HG03139 (cell line): ENCODE measurements at regions not wholly inside any gene's neighbourhood (a gene's known extent, or its start where the extent isn't known, plus 50 kb on each side); places are given as distances from the start of the nearest gene placed in this dataset.
"Not testable (repeated sequence)": the region's sequence is repeated elsewhere in the genome, so short reads cannot be mapped to it uniquely, and the experiment has no call there.

Experiments used
- ATAC-seq: cut with Tn5 transposase; IDR thresholded peaks from one replicate; pipeline ENCODE4 v1.9.1; 2021; ENCODE audit not compliant: unreplicated experiment

DNA sequence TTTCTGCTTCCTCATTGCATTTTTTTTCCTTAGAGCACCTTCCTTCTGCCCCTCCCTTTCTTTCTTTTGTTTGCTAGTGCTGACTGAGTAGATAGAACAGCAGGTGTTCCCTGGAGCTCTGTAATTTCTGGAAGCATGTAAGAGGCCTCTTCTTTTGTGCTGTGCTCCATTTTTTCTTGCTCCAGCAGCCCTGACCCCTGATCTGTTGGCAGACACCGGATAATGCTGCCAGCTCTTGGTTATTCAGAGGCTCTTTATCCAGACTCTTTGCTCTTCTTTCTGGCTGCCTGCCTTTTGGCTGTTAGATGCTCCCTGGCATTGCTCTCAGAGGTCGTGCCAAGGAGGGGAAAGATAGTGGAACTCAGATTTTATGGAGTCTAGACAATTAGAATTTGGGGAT lies 104.4 kb upstream of the RBMS3 start:
- ATAC-seq: no peak

DNA sequence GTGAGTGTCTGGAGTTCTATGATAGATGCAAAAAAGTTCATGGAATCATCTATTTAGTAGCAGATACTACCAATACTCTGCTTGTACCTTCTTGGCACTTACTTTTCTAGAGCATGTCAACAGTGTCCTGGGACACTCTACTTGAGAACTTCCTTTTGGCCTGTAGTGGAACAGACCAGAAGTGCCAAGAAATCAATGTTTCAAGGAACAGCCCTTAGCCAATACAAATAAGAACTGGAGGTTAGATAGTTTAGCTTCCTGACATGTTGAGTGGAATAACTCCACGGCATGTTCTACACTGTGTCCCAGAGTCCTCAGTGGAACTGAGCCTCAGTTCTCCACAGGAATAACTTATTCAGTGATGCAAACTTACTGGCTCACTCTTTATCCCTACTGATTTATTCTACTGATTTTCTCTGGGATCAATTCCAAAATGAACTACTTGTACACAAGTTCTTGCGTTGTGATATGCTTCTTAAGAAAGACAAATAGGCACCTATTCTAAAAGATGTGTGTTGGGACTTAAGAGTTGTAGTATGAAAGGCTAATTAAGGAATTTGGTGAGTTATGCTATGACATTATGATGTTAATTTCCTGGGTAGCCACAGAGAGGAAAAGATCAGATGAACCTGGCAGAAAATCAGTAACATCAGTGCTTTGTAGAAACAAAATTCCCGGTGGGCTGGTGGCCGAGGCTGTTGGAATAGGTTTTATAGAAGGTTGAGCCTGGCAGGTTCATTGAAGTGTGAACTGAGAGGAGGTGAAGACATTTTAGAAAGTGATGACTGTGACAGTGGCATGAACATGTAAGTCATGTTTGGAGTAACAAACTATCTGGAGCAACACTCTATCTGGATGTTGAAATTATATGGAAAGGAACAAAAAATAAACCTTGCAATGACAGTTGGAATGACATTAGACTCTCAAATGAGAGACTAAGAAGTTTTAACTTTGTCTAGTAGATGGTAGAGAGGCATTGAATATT lies 101.8 kb upstream of the RBMS3 start:
- no peak for ATAC-seq

DNA sequence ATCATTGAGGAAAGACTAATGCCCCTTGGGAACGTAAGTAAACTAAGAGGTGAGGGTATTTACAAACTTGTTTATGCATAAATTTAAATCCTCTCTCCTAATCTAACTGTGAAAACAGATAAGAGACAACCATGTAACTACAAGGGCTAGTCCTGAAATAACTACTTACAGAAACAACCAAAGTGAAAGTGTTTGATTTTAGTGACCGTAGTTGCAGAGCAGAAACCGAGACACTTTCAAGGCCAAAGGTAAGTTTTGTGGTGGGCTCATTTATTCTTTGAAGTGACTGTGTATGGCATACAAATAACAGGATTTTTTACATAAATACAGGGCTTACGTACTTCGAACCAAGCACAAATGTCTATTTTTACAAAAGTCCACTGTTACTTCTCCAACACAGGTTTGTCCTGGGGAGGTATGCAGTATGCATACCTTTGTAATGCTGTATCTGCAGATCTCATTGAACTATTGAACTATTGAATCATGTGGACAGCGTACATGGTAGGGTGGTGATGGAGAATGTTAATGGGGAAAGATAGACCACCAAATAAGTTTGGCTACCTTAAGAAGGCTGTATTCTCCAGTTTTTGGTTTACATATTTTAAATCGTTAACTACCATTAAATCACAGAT lies 99.6 kb upstream of the RBMS3 start:
- no peak for ATAC-seq

DNA sequence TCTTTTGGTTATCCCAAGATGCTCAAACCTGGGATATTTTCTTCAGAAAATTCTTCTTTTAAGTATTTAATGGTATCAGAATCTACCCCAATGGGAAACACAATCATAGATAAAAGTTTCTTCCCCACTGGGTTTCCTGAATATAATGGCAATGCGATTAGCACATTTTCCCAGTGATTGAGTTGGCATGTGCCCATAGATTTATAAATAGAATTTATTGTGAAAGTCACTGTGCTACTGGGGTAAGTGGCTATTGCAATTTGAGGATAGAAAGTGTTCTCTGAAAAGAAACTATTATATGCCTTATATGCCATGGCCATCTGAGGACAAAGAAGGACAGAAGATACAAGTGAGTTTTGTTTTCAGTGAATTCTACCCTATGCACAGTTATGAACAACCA lies 99.0 kb upstream of the RBMS3 start:
- no peak for ATAC-seq

DNA sequence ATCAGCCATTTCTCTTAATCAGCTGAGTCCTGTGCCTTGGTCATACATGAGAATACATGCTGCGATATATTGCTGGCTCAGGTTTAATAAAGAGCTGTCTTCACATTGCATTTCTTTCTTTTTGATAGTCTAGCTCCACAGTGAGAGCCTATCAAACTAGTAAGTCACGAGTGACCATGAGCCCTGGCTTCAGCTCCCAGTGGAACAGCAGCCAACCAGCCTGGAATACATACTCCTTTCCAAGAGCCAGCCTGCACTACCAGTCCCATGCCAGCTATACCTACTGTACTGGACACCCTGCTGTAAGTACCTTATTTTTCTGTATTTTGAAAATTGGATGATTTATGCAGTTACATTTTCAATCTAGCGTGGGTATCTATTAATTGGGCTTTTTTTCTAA lies 98.0 kb upstream of the RBMS3 start:
- not testable (repeated sequence) for ATAC-seq

DNA sequence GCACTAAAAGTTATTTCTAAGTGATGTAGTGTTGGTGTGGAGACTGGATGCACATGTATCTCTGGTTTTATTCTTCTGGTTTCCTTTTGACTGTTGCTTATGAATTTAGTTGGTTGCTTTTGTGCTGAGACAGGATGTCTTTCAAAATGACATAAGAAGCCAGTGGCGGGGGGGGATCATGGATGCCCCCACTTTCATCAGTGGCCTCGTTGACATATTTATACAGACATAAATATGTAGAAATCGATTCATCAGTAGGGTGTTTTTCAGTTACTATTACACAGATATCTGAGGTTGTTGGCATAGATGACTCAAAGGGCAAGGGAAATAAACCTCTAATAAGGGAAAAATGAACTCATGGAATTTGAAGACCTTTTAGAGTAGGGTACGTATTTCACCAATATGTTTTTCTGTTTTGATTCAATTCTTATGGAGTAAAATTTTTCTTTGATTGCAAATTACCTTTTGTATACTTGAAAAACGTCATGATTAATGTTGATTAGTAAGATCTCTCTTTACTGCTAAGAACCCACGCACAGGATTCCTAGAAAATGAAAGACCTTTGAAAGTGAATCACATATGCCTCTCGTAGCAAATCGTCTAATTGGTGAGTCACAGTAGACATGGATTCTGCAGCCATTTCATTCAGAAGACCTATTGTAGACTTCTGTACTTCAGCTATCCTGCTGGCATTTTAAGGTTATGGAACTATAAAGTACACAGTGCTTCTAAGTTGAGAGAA lies 97.4 kb upstream of the RBMS3 start:
- no peak for ATAC-seq

DNA sequence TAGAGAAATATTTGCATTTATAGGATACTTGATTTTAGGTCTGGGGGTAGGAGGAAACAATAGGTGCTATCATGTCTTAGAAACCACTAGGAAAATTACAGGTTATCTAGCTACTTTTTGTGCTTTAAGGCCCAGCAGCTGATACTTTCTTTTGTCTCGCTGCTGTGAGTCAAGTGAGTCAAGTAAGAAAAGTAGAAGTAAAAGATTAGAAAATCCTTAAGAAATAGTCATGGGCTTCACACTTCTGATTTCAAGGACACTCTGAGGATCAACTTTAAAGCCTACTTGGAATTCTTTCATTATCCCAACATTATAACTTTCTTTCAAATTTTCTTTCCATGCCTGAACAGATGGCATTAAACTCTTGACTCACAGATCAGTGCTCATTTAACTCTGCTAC lies 95.2 kb upstream of the RBMS3 start:
- ATAC-seq: no peak

DNA sequence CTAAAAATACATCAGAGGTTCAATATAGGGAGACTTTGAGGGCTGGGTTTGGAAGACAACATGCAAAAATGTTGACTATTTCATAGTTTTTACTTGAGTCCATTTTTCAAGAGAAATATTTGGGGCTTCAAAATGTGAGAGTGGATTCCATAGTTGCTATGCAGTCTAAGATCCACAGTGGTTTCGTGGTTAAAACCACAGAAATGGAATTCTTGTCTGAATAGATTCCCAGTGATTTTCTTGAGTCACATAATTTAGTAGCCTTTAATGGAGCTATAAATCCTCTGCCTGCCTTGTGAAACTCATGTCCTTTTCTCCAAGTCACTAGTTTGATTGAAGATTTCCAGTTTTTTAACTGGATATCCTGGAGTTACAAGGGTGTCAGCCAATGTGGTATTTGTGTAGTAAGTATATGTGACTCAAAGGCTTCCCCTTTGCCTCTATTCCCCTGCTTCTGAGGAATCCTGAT lies 94.7 kb upstream of the RBMS3 start:
- no peak for ATAC-seq

DNA sequence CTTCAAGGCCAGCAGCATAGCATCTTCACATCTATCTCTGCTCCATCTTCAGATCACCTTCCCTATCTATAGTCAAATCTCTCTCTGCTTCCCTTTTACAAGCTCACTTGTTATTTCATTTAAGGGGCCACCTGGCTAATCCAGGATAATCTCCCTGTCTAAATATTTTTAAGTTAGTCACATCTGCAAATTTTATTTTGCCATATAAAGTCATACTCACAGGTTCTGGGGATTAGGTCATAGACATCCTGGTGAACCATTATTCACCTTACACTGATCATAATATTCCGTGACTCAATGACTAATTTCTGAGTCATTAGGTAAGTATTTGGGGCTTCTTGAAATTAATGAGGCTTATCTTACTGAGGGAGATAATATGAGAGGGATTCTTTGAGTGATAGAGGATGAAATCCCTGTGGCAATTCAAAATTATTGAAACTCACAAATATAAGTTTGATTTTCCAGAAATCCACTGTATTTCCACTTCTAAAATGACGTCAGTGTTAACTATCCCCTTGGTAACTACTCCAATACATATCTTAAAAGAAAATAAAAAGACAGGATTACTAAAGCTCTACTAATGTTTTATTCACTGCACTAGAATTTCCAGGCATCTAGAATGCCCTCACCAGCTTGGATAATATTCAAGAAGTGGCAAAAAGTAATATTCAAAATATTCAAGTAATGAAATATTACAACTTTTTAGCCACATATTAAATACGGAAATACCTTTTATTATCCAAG lies 93.7 kb upstream of the RBMS3 start:
- no peak for ATAC-seq

DNA sequence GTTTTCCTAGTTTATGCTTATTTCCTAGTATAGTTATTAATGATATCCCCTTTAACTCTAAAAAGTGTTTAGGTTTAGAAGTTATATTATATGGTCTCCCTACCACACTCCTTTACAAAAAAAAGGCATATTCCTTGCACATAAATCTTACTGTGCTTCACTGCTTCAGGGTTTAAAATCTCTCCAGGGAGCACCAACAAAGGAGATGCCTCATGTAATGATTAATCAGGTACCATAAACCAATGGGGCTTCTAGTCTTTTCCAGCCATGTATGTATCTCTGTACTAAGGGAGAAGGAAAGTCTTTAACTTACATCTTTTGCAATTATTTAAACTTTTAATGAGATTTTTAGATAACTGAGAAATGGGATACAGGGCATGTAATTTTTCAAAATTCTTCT lies 91.5 kb upstream of the RBMS3 start:
- ATAC-seq: no peak

DNA sequence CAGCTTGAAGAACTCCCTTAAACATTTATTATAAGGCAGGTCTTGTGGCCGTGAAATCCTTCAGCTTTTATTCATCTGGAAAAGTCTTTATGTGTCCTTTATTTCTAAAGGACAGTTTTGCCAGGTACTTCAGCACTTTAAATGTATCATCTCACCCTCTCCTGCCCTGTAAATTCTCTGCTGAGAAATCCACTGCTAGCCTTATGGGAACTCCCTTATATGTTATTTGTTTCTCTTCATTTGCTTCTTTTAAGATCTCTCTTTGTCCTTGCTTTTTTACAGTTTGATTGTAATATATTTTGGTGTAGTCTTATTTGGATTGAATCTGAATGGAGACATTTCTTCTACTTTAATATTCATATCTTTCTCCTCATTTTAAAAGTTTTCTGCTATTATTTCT lies 86.7 kb upstream of the RBMS3 start:
- no peak for ATAC-seq

DNA sequence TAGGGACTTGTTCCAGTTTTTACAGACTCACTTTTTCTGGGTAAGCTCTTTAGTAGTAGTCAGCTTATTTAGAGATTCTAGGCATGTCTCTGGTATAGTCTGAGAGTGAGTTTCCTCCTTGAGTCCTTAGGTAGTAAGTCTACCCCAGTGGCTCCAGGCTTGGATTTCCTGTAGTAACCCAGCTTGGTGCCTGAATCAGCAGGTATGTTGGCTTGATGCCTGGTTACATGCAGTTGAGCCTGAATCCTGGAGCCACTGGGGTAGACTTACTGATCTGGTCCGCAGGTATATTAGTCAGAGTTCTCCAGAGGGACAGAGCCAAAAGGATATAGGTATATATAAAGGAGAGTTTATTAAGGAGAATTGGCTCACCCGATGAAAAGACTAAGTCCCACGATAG lies 85.8 kb upstream of the RBMS3 start:
- no peak for ATAC-seq

DNA sequence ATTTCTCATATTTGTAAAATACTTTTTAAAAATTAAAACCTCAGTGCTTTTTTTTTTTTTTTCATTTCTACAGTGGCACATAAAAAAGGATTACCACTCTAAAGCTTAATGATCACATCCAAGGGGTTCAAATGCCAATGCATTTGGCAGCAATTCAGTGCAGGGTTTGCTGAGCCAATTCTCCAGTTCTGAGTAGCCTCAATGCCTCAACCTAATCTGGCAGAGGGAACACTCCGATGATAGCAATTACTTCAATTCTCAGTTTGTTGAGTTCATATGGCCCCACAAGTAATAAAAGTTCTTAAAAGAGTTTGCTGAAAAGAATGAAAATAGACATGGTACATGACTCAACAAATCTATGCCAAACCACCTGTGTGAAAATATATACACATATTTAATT lies 79.3 kb upstream of the RBMS3 start:
- no peak for ATAC-seq

DNA sequence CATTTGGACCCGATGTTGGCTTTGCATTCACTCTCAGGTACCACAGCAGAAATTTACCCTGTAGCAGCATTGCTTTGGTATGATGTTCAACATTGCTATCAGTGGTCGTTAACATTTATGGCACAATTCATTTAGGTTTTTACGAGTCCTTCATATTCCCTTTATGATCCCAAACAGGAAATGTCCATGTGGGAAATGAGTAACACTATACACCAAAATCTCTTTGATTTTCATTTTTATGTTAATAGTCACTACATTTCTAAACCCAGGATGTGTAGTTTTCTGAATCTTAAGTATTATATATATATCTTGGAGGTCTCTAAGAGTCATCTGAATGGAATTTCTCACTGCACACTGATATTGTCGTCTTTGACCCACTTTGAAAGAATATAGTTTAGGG lies 78.5 kb upstream of the RBMS3 start:
- ATAC-seq: no peak

DNA sequence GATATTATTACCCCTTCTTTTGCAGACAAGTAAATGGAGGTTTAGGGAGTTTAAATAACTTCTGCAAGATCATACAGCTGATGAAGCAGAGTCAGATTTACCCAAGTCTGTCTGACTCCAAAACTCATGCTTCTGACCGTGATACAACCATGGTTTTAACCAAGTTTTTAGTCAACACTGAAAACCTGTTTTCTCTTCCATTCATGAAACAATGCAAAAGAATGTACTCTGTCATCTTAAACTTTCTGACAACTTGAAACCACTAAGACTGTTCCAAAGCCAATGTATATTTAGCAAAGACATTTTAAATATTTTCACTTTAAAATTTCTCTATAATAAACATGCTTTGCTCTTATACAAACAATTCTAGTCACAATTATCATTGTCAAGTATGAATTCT lies 77.0 kb upstream of the RBMS3 start:
- no peak for ATAC-seq

DNA sequence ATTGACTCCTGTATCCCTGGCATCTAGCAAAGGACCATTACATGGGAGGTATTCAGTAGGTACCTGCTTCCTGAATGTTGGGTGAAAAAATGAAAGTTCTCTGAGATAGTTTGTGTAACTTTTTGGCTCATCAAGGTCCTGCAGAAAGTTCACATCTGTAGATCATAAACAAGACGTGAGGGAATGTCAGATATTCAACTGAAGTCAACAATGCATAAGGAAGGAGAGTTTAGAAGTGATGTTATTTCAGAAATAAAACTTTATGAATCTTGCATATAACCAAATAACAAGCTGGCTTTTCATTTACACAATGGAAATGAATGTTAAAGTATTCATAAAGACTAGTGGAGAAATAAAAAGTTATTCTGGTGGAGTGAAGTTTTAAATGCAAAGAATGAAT lies 73.4 kb upstream of the RBMS3 start:
- ATAC-seq: no peak

DNA sequence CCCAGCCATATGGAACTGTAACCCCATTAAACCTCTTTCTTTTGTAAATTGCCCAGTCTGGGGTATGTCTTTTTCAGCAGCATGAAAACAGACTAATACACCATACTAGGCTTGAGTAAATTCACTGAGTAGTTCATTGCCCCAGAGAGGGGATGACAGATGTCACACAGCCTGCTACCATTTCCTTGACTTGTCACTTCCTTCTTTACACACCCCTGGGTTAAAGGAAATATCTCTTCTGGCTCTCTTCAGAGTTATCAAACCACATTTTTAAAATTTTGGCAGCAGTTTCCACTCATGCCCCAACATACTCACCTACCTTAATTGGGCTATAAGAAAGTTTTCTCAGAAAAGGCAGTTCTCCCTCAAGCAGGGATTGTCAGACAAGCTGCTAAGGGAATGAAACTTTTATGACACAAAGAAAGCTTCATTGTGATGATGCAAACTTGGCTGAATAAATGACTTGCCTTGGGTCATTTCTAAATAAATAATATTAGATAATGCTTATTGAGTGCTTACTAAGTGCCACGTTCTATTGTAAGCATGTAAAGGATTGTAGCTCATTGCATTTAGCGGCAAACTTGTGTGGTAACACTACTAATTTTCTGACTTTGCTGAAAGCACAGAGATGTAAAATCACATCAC lies 68.0 kb upstream of the RBMS3 start:
- no peak for ATAC-seq

DNA sequence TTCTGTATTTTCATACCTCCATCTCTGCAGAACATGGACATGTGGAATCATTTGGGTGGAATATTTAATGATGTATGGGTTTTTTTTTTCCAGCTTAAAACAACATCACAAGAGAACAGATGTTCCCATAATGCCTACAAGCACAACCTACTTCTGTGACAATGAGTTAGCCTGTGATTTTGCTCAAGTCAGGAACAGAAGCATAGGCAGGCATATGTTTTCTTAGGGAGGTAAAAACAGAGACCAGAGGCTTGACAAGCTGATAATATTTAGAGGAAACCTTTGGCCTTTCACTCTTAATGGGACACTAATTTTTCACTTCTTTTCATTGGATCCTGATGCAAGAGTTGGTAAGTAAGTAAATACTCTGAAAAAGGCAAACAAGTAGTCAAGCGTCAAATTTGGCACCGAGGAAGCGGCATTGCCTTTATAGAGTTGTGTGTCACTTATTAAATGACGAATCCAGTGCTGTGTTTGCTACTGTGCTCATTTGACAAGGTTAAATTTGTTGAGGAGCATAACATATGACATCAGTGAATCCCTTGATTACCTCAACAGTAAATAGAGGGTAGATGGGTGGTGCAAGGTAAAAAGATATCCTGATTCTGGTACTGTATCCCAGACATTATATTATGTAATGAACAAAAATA lies 66.7 kb upstream of the RBMS3 start:
- ATAC-seq: no peak

DNA sequence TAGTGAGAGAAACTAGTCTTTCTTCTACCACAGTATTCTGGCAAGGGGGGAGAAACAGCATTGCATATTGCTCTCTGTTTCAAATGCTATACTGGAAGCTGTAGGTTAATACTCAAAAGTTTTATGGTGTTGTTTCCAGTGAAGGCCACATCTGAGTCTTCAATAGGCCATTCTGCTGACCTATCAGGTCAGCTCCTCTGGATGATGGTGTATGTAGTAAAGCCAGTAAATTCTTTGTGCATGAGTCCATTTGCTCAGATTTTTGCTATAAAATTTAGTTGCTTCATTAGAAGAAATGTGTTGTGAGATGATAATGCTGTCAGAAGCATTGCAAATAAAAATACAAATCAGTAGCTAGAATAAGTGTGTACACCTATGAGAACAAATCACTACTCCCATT lies 64.9 kb upstream of the RBMS3 start:
- ATAC-seq: no peak

DNA sequence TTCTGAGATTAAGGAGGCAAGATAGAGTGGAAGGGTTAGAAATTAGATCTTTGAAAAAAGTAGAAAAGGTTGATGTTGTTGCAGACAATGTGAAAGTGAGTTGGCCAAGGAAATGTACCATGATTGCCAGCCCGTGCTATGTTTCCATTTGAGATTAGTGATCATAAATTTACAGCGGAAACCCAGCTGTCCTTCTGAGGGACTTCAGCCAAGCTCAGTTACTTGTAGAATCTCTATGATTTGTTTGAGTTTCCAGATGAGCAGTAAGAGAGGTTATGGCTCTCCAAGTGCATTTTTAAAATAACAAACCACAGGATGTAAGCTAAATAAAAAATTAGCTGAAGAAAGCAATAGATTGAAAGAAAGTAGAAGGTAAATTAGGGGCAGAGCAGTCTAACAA lies 54.2 kb upstream of the RBMS3 start:
- no peak for ATAC-seq
